ENCODE measurements at regions not wholly inside any gene's neighbourhood (a gene's known extent, or its start where the extent isn't known, plus 50 kb on each side); places are given as distances from the start of the nearest gene placed in this dataset.

- H3K9ac ChIP-seq (ENCODE audit: insufficient read length, low read depth) = no peak overlapping the region
- no peaks in the 10 kb centered on the region for H3K27me3 ChIP-seq (ENCODE audit: insufficient read depth, insufficient read length)
- no peak for TF ChIP-seq SUZ12 (IDR thresholded peaks at IDR 0.05; ENCODE audit: extremely low read depth, insufficient read depth, insufficient read length)
- TF ChIP-seq ZNF274 (IDR thresholded peaks at IDR 0.05; ENCODE audit: low read depth, low read length) = no peak
- TF ChIP-seq YY1 (IDR thresholded peaks at IDR 0.05; ENCODE audit: insufficient read depth, insufficient read length) = no peak
- no peak overlapping the region for H3K4me3 ChIP-seq (ENCODE audit: insufficient read length, low read depth)
- no peak for DNase-seq (ENCODE audit: low read depth, low spot score)
- H3K36me3 ChIP-seq (ENCODE audit: insufficient read depth, insufficient read length, low read length) = no peaks in the 10 kb centered on the region
- H3K4me1 ChIP-seq (ENCODE audit: insufficient read depth, insufficient read length) = no peaks in the 10 kb centered on the region
- no peaks in the 10 kb centered on the region for H3K9me3 ChIP-seq (ENCODE audit: insufficient read depth, low read length)
These were observed 643.8 kb downstream of the SORCS1 start for GRCh38 chr10:106520698-106521097.

GRCh38 chr10:106519376-106520030, 645.0 kb downstream of the SORCS1 start:
- TF ChIP-seq YY1 (IDR thresholded peaks at IDR 0.05; ENCODE audit: insufficient read depth, insufficient read length) = no peak
- TF ChIP-seq SUZ12 (IDR thresholded peaks at IDR 0.05; ENCODE audit: extremely low read depth, insufficient read depth, insufficient read length) = no peak
- no peak for TF ChIP-seq ZNF274 (IDR thresholded peaks at IDR 0.05; ENCODE audit: low read depth, low read length)
- H3K36me3 ChIP-seq (ENCODE audit: insufficient read depth, insufficient read length, low read length) = no peaks in the 10 kb centered on the region
- no peaks in the 10 kb centered on the region for H3K4me1 ChIP-seq (ENCODE audit: insufficient read depth, insufficient read length)
- no peak for DNase-seq (ENCODE audit: low read depth, low spot score)
- H3K4me3 ChIP-seq (ENCODE audit: insufficient read length, low read depth) = no peak overlapping the region
- H3K9me3 ChIP-seq (ENCODE audit: insufficient read depth, low read length) = no peaks in the 10 kb centered on the region
- H3K9ac ChIP-seq (ENCODE audit: insufficient read length, low read depth) = no peak overlapping the region
- no peaks in the 10 kb centered on the region for H3K27me3 ChIP-seq (ENCODE audit: insufficient read depth, insufficient read length)

- Histone ChIP-seq H3K36me3 (ENCODE audit: insufficient read depth, insufficient read length, low read length) (no peaks in the 10 kb centered on the region), H3K9ac (ENCODE audit: insufficient read length, low read depth) (no peak overlapping the region), H3K4me1 (ENCODE audit: insufficient read depth, insufficient read length) (no peaks in the 10 kb centered on the region), H3K9me3 (ENCODE audit: insufficient read depth, low read length) (no peaks in the 10 kb centered on the region), H3K4me3 (ENCODE audit: insufficient read length, low read depth) (no peak overlapping the region), H3K27me3 (ENCODE audit: insufficient read depth, insufficient read length) (no peaks in the 10 kb centered on the region)
- TF ChIP-seq YY1 (IDR thresholded peaks at IDR 0.05; ENCODE audit: insufficient read depth, insufficient read length) (no peak), SUZ12 (IDR thresholded peaks at IDR 0.05; ENCODE audit: extremely low read depth, insufficient read depth, insufficient read length) (no peak), ZNF274 (IDR thresholded peaks at IDR 0.05; ENCODE audit: low read depth, low read length) (no peak)
- no peak for DNase-seq (ENCODE audit: low read depth, low spot score)
These were observed 649.2 kb downstream of the SORCS1 start for GRCh38 chr10:106515206-106515790.

- H3K4me1 ChIP-seq (ENCODE audit: insufficient read depth, insufficient read length) = no peaks in the 10 kb centered on the region
- no peak overlapping the region for H3K4me3 ChIP-seq (ENCODE audit: insufficient read length, low read depth)
- DNase-seq (ENCODE audit: low read depth, low spot score) = no peak
- H3K9ac ChIP-seq (ENCODE audit: insufficient read length, low read depth) = no peak overlapping the region
- H3K9me3 ChIP-seq (ENCODE audit: insufficient read depth, low read length) = no peaks in the 10 kb centered on the region
- H3K36me3 ChIP-seq (ENCODE audit: insufficient read depth, insufficient read length, low read length) = no peaks in the 10 kb centered on the region
- no peaks in the 10 kb centered on the region for H3K27me3 ChIP-seq (ENCODE audit: insufficient read depth, insufficient read length)
- TF ChIP-seq ZNF274 (IDR thresholded peaks at IDR 0.05; ENCODE audit: low read depth, low read length) (no peak), YY1 (IDR thresholded peaks at IDR 0.05; ENCODE audit: insufficient read depth, insufficient read length) (no peak), SUZ12 (IDR thresholded peaks at IDR 0.05; ENCODE audit: extremely low read depth, insufficient read depth, insufficient read length) (no peak)
These were observed 651.1 kb downstream of the SORCS1 start for GRCh38 chr10:106513352-106513771.

GRCh38 chr10:106511917-106512316, 652.6 kb downstream of the SORCS1 start:
- no peaks in the 10 kb centered on the region for H3K9me3 ChIP-seq (ENCODE audit: insufficient read depth, low read length)
- no peaks in the 10 kb centered on the region for H3K27me3 ChIP-seq (ENCODE audit: insufficient read depth, insufficient read length)
- no peak overlapping the region for H3K4me3 ChIP-seq (ENCODE audit: insufficient read length, low read depth)
- TF ChIP-seq SUZ12 (IDR thresholded peaks at IDR 0.05; ENCODE audit: extremely low read depth, insufficient read depth, insufficient read length) (no peak), ZNF274 (IDR thresholded peaks at IDR 0.05; ENCODE audit: low read depth, low read length) (no peak)
- DNase-seq (ENCODE audit: low read depth, low spot score) = no peak
- no peaks in the 10 kb centered on the region for H3K4me1 ChIP-seq (ENCODE audit: insufficient read depth, insufficient read length)
- H3K9ac ChIP-seq (ENCODE audit: insufficient read length, low read depth) = no peak overlapping the region
- H3K36me3 ChIP-seq (ENCODE audit: insufficient read depth, insufficient read length, low read length) = no peaks in the 10 kb centered on the region

- no peak for DNase-seq (ENCODE audit: low read depth, low spot score)
- no peaks in the 10 kb centered on the region for H3K36me3 ChIP-seq (ENCODE audit: insufficient read depth, insufficient read length, low read length)
- no peaks in the 10 kb centered on the region for H3K9me3 ChIP-seq (ENCODE audit: insufficient read depth, low read length)
- no peak overlapping the region for H3K4me3 ChIP-seq (ENCODE audit: insufficient read length, low read depth)
- TF ChIP-seq ZNF274 (IDR thresholded peaks at IDR 0.05; ENCODE audit: low read depth, low read length) (no peak), SUZ12 (IDR thresholded peaks at IDR 0.05; ENCODE audit: extremely low read depth, insufficient read depth, insufficient read length) (no peak), YY1 (IDR thresholded peaks at IDR 0.05; ENCODE audit: insufficient read depth, insufficient read length) (no peak)
- no peaks in the 10 kb centered on the region for H3K4me1 ChIP-seq (ENCODE audit: insufficient read depth, insufficient read length)
- H3K9ac ChIP-seq (ENCODE audit: insufficient read length, low read depth) = no peak overlapping the region
- no peaks in the 10 kb centered on the region for H3K27me3 ChIP-seq (ENCODE audit: insufficient read depth, insufficient read length)
These were observed 655.6 kb downstream of the SORCS1 start for GRCh38 chr10:106508950-106509349.

GRCh38 chr10:106506526-106507283, 657.8 kb downstream of the SORCS1 start:
- TF ChIP-seq ZNF274 (IDR thresholded peaks at IDR 0.05; ENCODE audit: low read depth, low read length) (no peak), SUZ12 (IDR thresholded peaks at IDR 0.05; ENCODE audit: extremely low read depth, insufficient read depth, insufficient read length) (no peak), YY1 (IDR thresholded peaks at IDR 0.05; ENCODE audit: insufficient read depth, insufficient read length) (no peak)
- Histone ChIP-seq H3K4me3 (ENCODE audit: insufficient read length, low read depth) (no peak overlapping the region), H3K4me1 (ENCODE audit: insufficient read depth, insufficient read length) (no peaks in the 10 kb centered on the region), H3K9me3 (ENCODE audit: insufficient read depth, low read length) (no peaks in the 10 kb centered on the region), H3K9ac (ENCODE audit: insufficient read length, low read depth) (no peak overlapping the region), H3K36me3 (ENCODE audit: insufficient read depth, insufficient read length, low read length) (no peaks in the 10 kb centered on the region), H3K27me3 (ENCODE audit: insufficient read depth, insufficient read length) (no peaks in the 10 kb centered on the region)
- DNase-seq (ENCODE audit: low read depth, low spot score) = no peak

Data from NT2/D1 (cell line).